ENCODE measurements at regions not wholly inside any gene's neighbourhood (a gene's known extent, or its start where the extent isn't known, plus 50 kb on each side); places are given as distances from the start of the nearest gene placed in this dataset.

DNA sequence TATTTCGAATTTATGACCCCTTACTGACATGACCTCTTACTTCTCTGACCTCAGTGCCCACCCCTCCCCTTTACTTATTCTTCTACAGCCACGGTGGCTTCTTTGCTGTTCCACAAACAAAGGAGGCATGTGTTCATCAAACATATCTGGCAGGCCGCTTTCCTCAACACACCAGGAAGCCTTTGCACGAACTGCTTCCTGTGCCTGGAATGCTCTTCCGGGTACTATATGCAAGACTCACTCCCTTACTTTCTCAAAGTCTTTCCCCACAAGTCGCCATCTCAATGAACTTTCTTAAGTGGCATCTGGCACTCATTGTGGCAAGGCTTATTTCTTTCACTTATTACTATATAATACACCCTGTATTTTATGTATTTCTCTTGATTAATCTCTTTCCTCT, 351.5 kb upstream of the DDX53 start:
- TF ChIP-seq, protein P1, sequence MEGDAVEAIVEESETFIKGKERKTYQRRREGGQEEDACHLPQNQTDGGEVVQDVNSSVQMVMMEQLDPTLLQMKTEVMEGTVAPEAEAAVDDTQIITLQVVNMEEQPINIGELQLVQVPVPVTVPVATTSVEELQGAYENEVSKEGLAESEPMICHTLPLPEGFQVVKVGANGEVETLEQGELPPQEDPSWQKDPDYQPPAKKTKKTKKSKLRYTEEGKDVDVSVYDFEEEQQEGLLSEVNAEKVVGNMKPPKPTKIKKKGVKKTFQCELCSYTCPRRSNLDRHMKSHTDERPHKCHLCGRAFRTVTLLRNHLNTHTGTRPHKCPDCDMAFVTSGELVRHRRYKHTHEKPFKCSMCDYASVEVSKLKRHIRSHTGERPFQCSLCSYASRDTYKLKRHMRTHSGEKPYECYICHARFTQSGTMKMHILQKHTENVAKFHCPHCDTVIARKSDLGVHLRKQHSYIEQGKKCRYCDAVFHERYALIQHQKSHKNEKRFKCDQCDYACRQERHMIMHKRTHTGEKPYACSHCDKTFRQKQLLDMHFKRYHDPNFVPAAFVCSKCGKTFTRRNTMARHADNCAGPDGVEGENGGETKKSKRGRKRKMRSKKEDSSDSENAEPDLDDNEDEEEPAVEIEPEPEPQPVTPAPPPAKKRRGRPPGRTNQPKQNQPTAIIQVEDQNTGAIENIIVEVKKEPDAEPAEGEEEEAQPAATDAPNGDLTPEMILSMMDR (IDR thresholded peaks at IDR 0.05; ENCODE audit: extremely low read depth, missing control alignments) = no peak
- DNase-seq (ENCODE audit: low spot score) = no peak

DNA sequence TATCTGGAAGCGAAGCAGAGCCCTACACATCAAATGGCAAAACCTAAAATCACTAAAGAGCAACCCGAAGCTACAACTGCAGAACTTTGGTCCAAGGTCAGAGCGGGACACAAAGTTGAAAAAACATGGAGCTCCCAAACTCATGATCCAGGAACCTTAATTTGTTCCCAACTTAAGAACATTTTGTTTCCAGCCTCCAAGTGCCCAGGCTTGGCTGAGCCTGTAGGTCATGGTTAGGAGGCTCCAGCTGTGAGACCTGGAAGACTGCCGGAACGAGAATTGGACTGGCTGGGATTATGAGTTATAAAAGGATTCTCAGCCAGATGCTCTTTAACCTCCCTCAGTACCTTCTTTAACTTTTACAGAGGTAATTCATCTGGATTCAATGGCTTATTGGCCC, 349.1 kb upstream of the DDX53 start:
- DNase-seq (ENCODE audit: low spot score) = no peak

DNA sequence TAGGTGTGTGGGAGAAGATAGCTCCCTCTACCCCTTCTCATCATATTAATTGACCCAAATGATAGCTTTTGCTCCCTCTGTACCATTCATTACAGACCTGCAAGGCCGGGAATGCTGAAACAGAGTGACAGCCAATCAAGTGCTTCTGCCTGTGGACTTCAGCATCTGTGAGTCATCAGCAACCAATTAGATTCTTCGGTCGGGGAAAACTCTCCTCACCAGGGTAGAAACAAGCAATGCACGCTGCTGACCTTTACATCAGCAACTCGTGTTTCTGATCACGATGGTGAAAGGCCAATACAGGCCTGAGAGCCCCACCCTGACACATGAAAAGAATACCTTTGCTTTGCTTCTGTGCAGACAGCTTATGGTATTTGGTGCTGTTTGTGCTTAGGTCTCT, 347.2 kb upstream of the DDX53 start:
- DNase-seq (ENCODE audit: low spot score) = no peak
- TF ChIP-seq, protein P1 (IDR thresholded peaks at IDR 0.05; ENCODE audit: extremely low read depth, missing control alignments) = no peak

More for the DNA sequence above, 349.1 kb upstream of the DDX53 start:
- TF ChIP-seq, protein P1 (IDR thresholded peaks at IDR 0.05; ENCODE audit: extremely low read depth, missing control alignments) = no peak

DNA sequence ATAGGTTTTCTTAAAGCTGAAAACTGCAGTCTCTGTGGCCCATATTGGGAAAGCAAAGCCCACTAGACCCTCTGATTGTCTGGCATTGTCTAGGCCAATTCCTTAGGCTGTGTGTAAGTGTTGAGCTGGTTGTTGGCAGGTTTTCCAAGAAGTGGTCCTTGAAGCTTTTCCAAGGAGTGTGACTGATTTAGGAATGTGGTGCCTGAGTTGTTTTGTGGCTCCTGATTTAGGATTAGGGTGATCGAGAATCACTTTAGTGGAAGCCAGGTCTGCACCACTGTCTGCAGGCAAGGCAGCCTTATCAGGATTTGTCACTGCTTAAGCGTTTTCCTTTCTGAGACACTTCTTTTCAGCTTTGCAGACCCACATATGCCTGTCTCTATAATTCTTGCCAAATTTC, 339.0 kb upstream of the DDX53 start:
- DNase-seq (ENCODE audit: low spot score) = no peak
- TF ChIP-seq, protein P1 (IDR thresholded peaks at IDR 0.05; ENCODE audit: extremely low read depth, missing control alignments) = no peak

DNA sequence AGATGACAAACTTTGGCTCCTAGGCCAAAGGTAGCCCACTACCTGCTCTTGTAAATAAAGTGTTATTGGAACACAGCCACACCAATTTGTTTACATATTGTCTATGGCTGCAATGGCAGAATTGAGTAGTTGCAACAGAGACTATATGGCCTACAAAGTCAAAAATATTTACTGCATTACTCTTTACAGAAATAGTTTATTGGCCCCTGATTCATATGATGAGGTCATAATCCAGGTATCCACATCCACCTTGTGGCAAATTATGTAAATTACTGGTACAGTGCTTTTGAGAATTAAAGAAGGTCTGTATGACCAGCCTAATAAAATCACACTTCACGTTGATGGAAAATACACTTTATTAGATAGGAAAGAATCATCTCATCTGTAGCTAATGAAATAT, 337.0 kb upstream of the DDX53 start:
- no peak for DNase-seq (ENCODE audit: low spot score)
- TF ChIP-seq, protein P1 (IDR thresholded peaks at IDR 0.05; ENCODE audit: extremely low read depth, missing control alignments) = no peak

DNA sequence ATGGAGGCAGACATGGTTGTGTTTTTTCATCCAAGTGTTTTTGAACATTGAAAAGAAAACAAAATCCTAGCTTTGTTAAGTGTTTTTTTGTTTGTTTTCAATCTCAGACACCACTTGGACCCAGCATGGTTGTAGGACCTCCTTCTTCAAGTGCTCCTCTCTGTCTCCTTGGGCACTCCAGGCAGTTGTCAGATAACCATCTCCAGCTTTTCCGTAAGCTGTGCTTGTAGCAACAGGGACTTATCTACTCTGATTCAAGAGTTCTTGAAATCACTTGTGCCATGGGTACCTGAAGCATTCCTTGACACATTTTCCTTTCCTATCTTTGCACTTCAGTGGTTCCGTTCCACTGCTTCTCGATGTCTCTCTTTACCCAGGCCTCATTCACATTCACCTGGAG, 334.9 kb upstream of the DDX53 start:
- TF ChIP-seq, protein P1 (IDR thresholded peaks at IDR 0.05; ENCODE audit: extremely low read depth, missing control alignments) = no peak
- no peak for DNase-seq (ENCODE audit: low spot score)

DNA sequence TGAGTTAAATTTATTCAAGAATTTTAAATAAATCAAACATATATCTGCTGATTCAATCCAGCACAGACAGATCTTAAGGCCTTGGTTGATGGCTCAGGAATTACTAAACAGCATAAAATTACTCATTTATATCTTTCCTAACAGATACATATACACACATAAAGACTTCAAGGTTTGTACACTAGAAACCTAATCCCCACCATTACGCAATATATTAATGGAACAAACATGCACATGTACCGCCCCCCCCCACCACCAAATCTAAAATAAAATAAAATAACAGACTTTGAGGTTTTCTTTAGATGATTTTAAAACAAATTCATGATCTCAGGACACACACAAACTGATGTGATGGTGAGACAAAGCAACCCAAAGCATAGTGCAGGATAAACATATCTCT, 333.9 kb upstream of the DDX53 start:
- DNase-seq (ENCODE audit: low spot score) = no peak
- TF ChIP-seq, protein P1 (IDR thresholded peaks at IDR 0.05; ENCODE audit: extremely low read depth, missing control alignments) = no peak
